Left forelimb (tissue), 1 donor: ENCODE measurements at regions not wholly inside any gene's neighbourhood (a gene's known extent, or its start where the extent isn't known, plus 50 kb on each side); places are given as distances from the start of the nearest gene placed in this dataset.

Experiments used
- DNase-seq: peaks from one replicate; pipeline ENCODE4 v3.0.0-alpha.2; 2018; ENCODE audit warnings: low spot score

- DNase-seq, result no peak
Observed at GRCh38 chr12:127363392-127363791, 903.6 kb upstream of the TMEM132C start.

GRCh38 chr12:127373559-127373958 lies 893.4 kb upstream of the TMEM132C start:
- DNase-seq, result no peak

GRCh38 chr12:127374447-127374846 lies 892.5 kb upstream of the TMEM132C start:
- DNase-seq, result no peak

- peak; percentile 72 for DNase-seq
Observed at GRCh38 chr12:127381043-127381668, 885.8 kb upstream of the TMEM132C start.

- no peak for DNase-seq
Observed at GRCh38 chr12:127381681-127382080, 885.3 kb upstream of the TMEM132C start.

GRCh38 chr12:127383281-127383680 lies 883.7 kb upstream of the TMEM132C start:
- no peak for DNase-seq

GRCh38 chr12:127386723-127387122 lies 880.2 kb upstream of the TMEM132C start:
- no peak for DNase-seq

GRCh38 chr12:127388985-127389384 lies 878.0 kb upstream of the TMEM132C start:
- no peak for DNase-seq

- no peak for DNase-seq
Observed at GRCh38 chr12:127389923-127390322, 877.0 kb upstream of the TMEM132C start.

- DNase-seq, result no peak
Observed at GRCh38 chr12:127393465-127393864, 873.5 kb upstream of the TMEM132C start.

GRCh38 chr12:127393896-127394295 lies 873.1 kb upstream of the TMEM132C start:
- DNase-seq, result no peak

GRCh38 chr12:127396734-127397133 lies 870.2 kb upstream of the TMEM132C start:
- DNase-seq, result no peak

- DNase-seq, result no peak
Observed at GRCh38 chr12:127398016-127398710, 868.8 kb upstream of the TMEM132C start.

- DNase-seq, result no peak
Observed at GRCh38 chr12:127399451-127399850, 867.5 kb upstream of the TMEM132C start.

GRCh38 chr12:127400221-127400620 lies 866.7 kb upstream of the TMEM132C start:
- no peak for DNase-seq

- no peak for DNase-seq
Observed at GRCh38 chr12:127401005-127401404, 866.0 kb upstream of the TMEM132C start.

GRCh38 chr12:127401536-127401935 lies 865.4 kb upstream of the TMEM132C start:
- no peak for DNase-seq

GRCh38 chr12:127411166-127411915 lies 855.6 kb upstream of the TMEM132C start:
- DNase-seq, result no peak

- DNase-seq, result no peak
Observed at GRCh38 chr12:127411981-127412380, 855.0 kb upstream of the TMEM132C start.

- no peak for DNase-seq
Observed at GRCh38 chr12:127412866-127413265, 854.1 kb upstream of the TMEM132C start.

GRCh38 chr12:127414186-127414585 lies 852.8 kb upstream of the TMEM132C start:
- no peak for DNase-seq

- no peak for DNase-seq
Observed at GRCh38 chr12:127414636-127415035, 852.3 kb upstream of the TMEM132C start.

GRCh38 chr12:127416796-127417195 lies 850.2 kb upstream of the TMEM132C start:
- no peak for DNase-seq
